Lower leg skin (tissue), 4 donors: ENCODE measurements at regions not wholly inside any gene's neighbourhood (a gene's known extent, or its start where the extent isn't known, plus 50 kb on each side); places are given as distances from the start of the nearest gene placed in this dataset.

Experiments used
- DNase-seq, 2 donors: peaks; one replicate each; pipeline ENCODE4 v3.0.0-alpha.2; 2019; ENCODE audit warnings: low spot score in 2 of 2
- H3K4me3 ChIP-seq: fragments of 200-600 bp; sonication (generic); 2 replicates; pipeline ENCODE4 v1.5.1; 2017; ENCODE audit warnings: mild to moderate bottlenecking, low read depth; ENCODE audit not compliant: poor library complexity, severe bottlenecking
- CTCF ChIP-seq, 3 donors: fragments of 450-650 bp; IDR thresholded peaks; one replicate each; pipeline ENCODE4 v1.5.1; 2016; ENCODE audit warnings: antibody characterized with exemption in 3 of 3, mild to moderate bottlenecking in 3 of 3, moderate library complexity in 2 of 3
- POLR2A ChIP-seq, 2 donors: fragments of 450-650 bp; IDR thresholded peaks; one replicate each; pipeline ENCODE4 v1.6.1; 2016 to 2017; ENCODE audit warnings: antibody characterized with exemption in 2 of 2, mild to moderate bottlenecking in 1 of 2, moderate library complexity in 1 of 2
- WGBS, 2 donors: methylation state at CpG; one replicate each; pipeline ENCODE4 v1.1.5; 2018; 5-methylcytosine and 5-hydroxymethylcytosine counted together
- intact Hi-C: fragments of 100-400 bp; cut with DNase I; formaldehyde crosslinking; loops from one replicate; pipeline ENCODE4 v1.15.0; 2023; ENCODE audit warnings: low total_unique reads

DNA sequence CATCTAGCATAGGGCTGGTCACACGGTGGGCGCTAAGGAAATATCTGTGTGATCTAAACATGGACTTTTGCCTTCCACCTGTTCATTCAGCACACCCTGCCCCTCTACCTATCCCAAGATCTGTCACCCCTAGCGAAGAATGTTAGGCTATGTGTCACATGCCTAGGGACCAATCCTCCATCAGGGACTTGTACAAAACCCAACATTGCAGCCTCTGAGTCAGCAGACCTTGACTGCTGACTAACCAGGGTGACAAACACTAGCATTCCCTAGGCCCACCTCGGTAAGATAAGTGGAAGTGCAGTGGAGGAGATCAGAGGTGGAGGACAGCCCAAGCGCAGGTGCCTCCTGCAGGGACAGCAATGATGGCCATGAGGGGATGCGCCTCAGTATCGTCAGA, 99.2 kb downstream of the SOX11 start:
- DNase-seq = no peak
- WGBS, 2 donors = 77 to 90% methylated on average over 7 of the region's 7 CpGs
- TF ChIP-seq POLR2A (IDR thresholded peaks at IDR 0.05) (no peak), CTCF (IDR thresholded peaks at IDR 0.05) (no peak)
- intact Hi-C loops = no loop called here
- no peak overlapping the region for H3K4me3 ChIP-seq

DNA sequence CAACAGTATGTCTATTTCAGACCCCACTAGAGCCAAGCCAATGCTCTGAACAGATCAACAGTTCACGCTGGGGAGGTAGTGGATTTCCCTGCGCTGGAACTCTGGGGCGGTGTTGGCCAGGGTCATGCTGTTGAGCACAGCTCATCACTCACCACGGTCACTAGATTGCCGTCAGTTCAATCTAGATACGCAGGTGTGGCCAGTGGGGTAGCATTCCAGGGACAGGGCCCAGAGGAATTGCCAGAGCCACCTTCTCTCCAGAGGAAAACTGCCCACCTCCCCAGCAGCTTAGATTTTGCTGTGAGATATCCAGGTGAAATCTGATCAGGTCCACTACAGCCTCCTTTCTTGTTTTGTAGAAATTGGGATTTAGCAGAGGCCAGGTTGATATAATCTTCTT, 101.8 kb downstream of the SOX11 start:
- no peak for DNase-seq
- 86% methylated on average over 6 of the region's 6 CpGs for WGBS, 2 donors
- no peak for TF ChIP-seq POLR2A (IDR thresholded peaks at IDR 0.05)
- TF ChIP-seq CTCF (IDR thresholded peaks at IDR 0.05) = no peak
- H3K4me3 ChIP-seq = no peak overlapping the region
- intact Hi-C loops = no loop called here

DNA sequence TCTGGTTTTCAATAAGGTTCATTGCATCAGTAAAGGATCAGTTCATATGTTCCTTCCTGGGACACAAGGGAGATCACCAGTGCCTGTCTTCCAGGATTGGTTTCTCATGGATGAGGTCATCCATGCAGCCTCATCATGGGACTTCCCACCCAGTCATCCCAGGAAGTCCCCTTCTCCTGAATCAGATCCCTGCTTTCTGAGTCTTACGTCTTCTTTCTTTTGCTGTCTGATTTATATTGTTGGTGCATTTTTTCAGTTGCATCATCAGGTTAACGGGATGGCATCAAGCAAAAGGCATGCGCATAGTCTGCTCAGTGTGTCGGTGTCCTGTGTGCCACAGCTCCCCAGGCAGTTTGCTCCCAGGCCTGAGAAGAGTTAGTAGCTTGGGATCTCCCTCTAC, 105.9 kb downstream of the SOX11 start:
- no peak overlapping the region for H3K4me3 ChIP-seq
- intact Hi-C loops = no loop called here
- TF ChIP-seq CTCF (IDR thresholded peaks at IDR 0.05) = no peak
- no peak for TF ChIP-seq POLR2A (IDR thresholded peaks at IDR 0.05)
- WGBS, 2 donors = 69 to 82% methylated on average over 4 of the region's 4 CpGs
- no peak for DNase-seq

GRCh38 chr2:5799348-5799747, 107.2 kb downstream of the SOX11 start:
- WGBS, 2 donors = 95 to 100% methylated on average over 1 of the region's 1 CpG
- DNase-seq = no peak
- TF ChIP-seq CTCF (IDR thresholded peaks at IDR 0.05) = no peak
- intact Hi-C loops = no loop called here
- no peak overlapping the region for H3K4me3 ChIP-seq

GRCh38 chr2:5803547-5803946, 111.4 kb downstream of the SOX11 start:
- 30 to 32% methylated on average over 8 of the region's 8 CpGs for WGBS, 2 donors
- no peak for TF ChIP-seq POLR2A (IDR thresholded peaks at IDR 0.05)
- no peak for TF ChIP-seq CTCF (IDR thresholded peaks at IDR 0.05)
- DNase-seq = no peak

GRCh38 chr2:5818961-5819600, 126.9 kb downstream of the SOX11 start:
- WGBS, 2 donors = 52 to 61% methylated on average over 3 of the region's 3 CpGs
- no peak for DNase-seq

More at GRCh38 chr2:5803547-5803946, 111.4 kb downstream of the SOX11 start:
- intact Hi-C loops = no loop called here
- H3K4me3 ChIP-seq = no peak overlapping the region

More at GRCh38 chr2:5818961-5819600, 126.9 kb downstream of the SOX11 start:
- no peak overlapping the region for H3K4me3 ChIP-seq
- TF ChIP-seq CTCF (IDR thresholded peaks at IDR 0.05) = no peak
- no peak for TF ChIP-seq POLR2A (IDR thresholded peaks at IDR 0.05)
- intact Hi-C loops = no loop called here
